Caco-2 (cell line): ENCODE measurements at regions not wholly inside any gene's neighbourhood (a gene's known extent, or its start where the extent isn't known, plus 50 kb on each side); places are given as distances from the start of the nearest gene placed in this dataset.

Source experiments
- BruUV-seq: library from RNA; stranded (reverse); fragments of 400-500 nt; replicated peaks from 2 replicates; lab custom pipeline; 2021; lab: Mats Ljungman, UMichigan
- CTCF ChIA-PET: fragments of 300-600 bp; sonication (Branson Sonifier 250); formaldehyde crosslinking; loops from one replicate; lab custom pipeline; 2022; ENCODE audit warnings: antibody characterized with exemption; lab: Charles Lee
- POLR2A ChIA-PET: fragments of 300-600 bp; sonication (Branson Sonifier 250); formaldehyde crosslinking; loops from one replicate; lab custom pipeline; 2022; ENCODE audit warnings: antibody characterized with exemption; lab: Charles Lee
- DNase-seq, 2 experiments: peaks; one replicate each; pipeline versions ENCODE4 v3.0.0 to v3.0.0-alpha.2; 2020 to 2022
- H3K27me3 ChIP-seq: replicated peaks from 2 replicates; pipeline ENCODE4 v1.6.0; 2011; ENCODE audit warnings: low read length; ENCODE audit not compliant: control insufficient read depth, insufficient read depth
- H3K36me3 ChIP-seq: 2 replicates; pipeline ENCODE4 v1.5.1; 2011; ENCODE audit warnings: low read length; ENCODE audit not compliant: control insufficient read depth, insufficient read depth
- H3K4me1 ChIP-seq: fragments of 250-450 bp; sonication (Bioruptor Pico); 2 replicates; pipeline ENCODE4 v1.5.1; 2020; ENCODE audit warnings: mild to moderate bottlenecking
- H3K4me3 ChIP-seq: 2 replicates; pipeline ENCODE4 v1.5.1; 2011; ENCODE audit warnings: low read depth, mild to moderate bottlenecking, control low read depth, low read length
- H3K9me3 ChIP-seq: fragments of 250-450 bp; sonication (Bioruptor Pico); 2 replicates; pipeline ENCODE4 v1.5.1; 2020; ENCODE audit warnings: mild to moderate bottlenecking, moderate library complexity
- H3K27ac Mint-ChIP-seq: one replicate; pipeline ENCODE4 v1.8.0; 2022; ENCODE audit warnings: mixed read lengths; ENCODE audit not compliant: unreplicated experiment
- H3K27me3 Mint-ChIP-seq: one replicate; pipeline ENCODE4 v1.8.0; 2022; ENCODE audit warnings: mixed read lengths; ENCODE audit not compliant: insufficient read depth, unreplicated experiment
- H3K36me3 Mint-ChIP-seq: one replicate; pipeline ENCODE4 v1.8.0; 2022; ENCODE audit warnings: mild to moderate bottlenecking, mixed read lengths; ENCODE audit not compliant: insufficient read depth, unreplicated experiment
- H3K4me1 Mint-ChIP-seq: one replicate; pipeline ENCODE4 v1.8.0; 2022; ENCODE audit warnings: low read depth, mixed read lengths; ENCODE audit not compliant: unreplicated experiment
- H3K4me3 Mint-ChIP-seq: one replicate; pipeline ENCODE4 v1.8.0; 2022; ENCODE audit warnings: mild to moderate bottlenecking, moderate library complexity, mixed read lengths; ENCODE audit not compliant: unreplicated experiment
- H3K9me3 Mint-ChIP-seq: one replicate; pipeline ENCODE4 v1.8.0; 2022; ENCODE audit warnings: mixed read lengths; ENCODE audit not compliant: unreplicated experiment
- CTCF ChIP-seq, 2 experiments: fragments of 200-600 bp in 1 of 2; IDR thresholded peaks; 1 replicate in 1 of 2; 2 replicates in 1 of 2; pipeline versions ENCODE4 v1.5.1 to v1.8.0; 2011 to 2022; ENCODE audit warnings: antibody characterized with exemption in 1 of 2, control low read depth in 1 of 2, inconsistent platforms in 1 of 2, low read depth in 1 of 2, low read length in 1 of 2, mild to moderate bottlenecking in 1 of 2, moderate library complexity in 1 of 2; ENCODE audit not compliant: insufficient read depth in 1 of 2, severe bottlenecking in 1 of 2, unreplicated experiment in 1 of 2
- intact Hi-C: fragments of 100-400 bp; cut with micrococcal nuclease; formaldehyde crosslinking; loops from one replicate; pipeline ENCODE4 v1.10.0; 2022; ENCODE audit not compliant: unreplicated experiment

DNA sequence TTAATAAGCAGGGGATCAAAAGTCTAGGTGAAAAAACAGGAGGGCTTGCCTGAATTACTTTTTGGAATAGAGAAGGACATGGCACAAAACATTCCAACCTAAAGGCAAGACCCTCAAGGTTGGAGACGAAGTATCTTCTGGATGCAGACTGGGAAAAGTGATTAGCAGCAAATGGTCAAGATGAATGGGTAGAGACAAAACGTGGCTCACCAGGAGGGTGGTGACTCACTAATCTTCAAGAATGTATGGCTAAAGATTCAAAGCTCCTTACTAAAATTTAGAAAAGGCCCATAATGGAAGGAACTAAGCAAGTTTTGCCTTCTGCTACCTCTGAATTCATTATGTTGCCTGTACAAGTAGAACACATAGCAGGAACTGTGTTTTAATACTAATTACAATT lies 469.5 kb upstream of the RBFOX1 start:
- Mint-ChIP-seq H3K36me3 (no peaks in the 10 kb centered on the region), H3K4me1 (no peaks in the 10 kb centered on the region), H3K27me3 (peaks cover 7% of the 10 kb centered on the region), H3K4me3 (no peak overlapping the region), H3K9me3 (no peaks in the 10 kb centered on the region), H3K27ac (no peak overlapping the region)
- no peak for DNase-seq
- no TSS peak for BruUV-seq
- Histone ChIP-seq H3K4me1 (no peaks in the 10 kb centered on the region), H3K9me3 (no peaks in the 10 kb centered on the region), H3K4me3 (no peak overlapping the region), H3K36me3 (no peaks in the 10 kb centered on the region), H3K27me3 (no peaks in the 10 kb centered on the region)
- intact Hi-C loops = no loop called here
- ChIA-PET POLR2A (no interaction called here), CTCF (no interaction called here)
- TF ChIP-seq CTCF (IDR thresholded peaks at IDR 0.05; ENCODE audit: insufficient read depth in 1 of 2, low read depth in 1 of 2, low read length in 1 of 2, severe bottlenecking in 1 of 2, unreplicated experiment in 1 of 2) = no peak

GRCh38 chr16:6861815-6862477 lies 470.7 kb upstream of the RBFOX1 start:
- TF ChIP-seq CTCF (IDR thresholded peaks at IDR 0.05; ENCODE audit: insufficient read depth in 1 of 2, low read depth in 1 of 2, low read length in 1 of 2, severe bottlenecking in 1 of 2, unreplicated experiment in 1 of 2) = no peak
- Histone ChIP-seq H3K4me1 (no peaks in the 10 kb centered on the region), H3K4me3 (no peak overlapping the region), H3K27me3 (no peaks in the 10 kb centered on the region), H3K36me3 (no peaks in the 10 kb centered on the region), H3K9me3 (no peaks in the 10 kb centered on the region)
- no TSS peak for BruUV-seq
- peaks cover 6% of the 10 kb centered on the region for H3K27me3 Mint-ChIP-seq
- no peaks in the 10 kb centered on the region for H3K36me3 Mint-ChIP-seq
- no peak overlapping the region for H3K27ac Mint-ChIP-seq
- H3K9me3 Mint-ChIP-seq = no peaks in the 10 kb centered on the region
- intact Hi-C loops = no loop called here
- DNase-seq = no peak
- CTCF ChIA-PET = no interaction called here
- POLR2A ChIA-PET = no interaction called here
- no peak overlapping the region for H3K4me3 Mint-ChIP-seq
- H3K4me1 Mint-ChIP-seq = no peaks in the 10 kb centered on the region

DNA sequence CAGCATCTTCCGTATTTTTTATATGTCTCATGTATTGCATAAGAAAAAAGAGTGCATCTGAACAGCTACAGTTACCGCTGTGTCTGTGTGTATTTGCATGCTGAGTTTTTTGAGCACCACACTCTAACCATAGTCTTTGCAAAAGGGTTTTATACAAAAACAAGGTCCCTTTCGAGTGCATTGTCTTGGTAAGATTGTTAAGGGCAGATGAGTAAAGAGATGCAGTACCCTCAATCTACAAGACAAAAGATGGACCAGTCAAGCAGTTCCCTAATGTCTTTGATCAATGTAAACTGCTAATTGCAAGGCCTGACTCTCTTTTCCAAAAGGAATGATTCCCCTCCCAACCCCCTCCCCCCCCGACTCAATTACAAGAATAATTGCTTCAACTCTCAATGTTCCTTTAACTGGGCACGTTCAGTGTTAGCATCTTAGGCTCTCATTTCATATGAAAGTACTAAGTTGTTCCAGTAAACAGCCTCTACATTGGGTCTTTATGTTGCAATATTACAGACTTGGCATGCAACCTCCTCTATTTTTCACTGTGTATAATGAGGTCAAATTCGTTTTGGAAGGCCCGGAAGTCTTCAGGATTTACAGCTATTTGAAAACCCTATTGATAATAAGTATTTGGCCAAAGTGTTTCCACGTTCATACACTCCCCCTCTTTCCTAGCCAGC lies 471.4 kb upstream of the RBFOX1 start:
- intact Hi-C loops = no loop called here
- no peaks in the 10 kb centered on the region for H3K4me1 Mint-ChIP-seq
- no peak overlapping the region for H3K4me3 Mint-ChIP-seq
- H3K27ac Mint-ChIP-seq = no peak overlapping the region
- Histone ChIP-seq H3K4me1 (no peaks in the 10 kb centered on the region), H3K4me3 (no peak overlapping the region), H3K9me3 (no peaks in the 10 kb centered on the region), H3K27me3 (no peaks in the 10 kb centered on the region), H3K36me3 (no peaks in the 10 kb centered on the region)
- no peak for TF ChIP-seq CTCF (IDR thresholded peaks at IDR 0.05; ENCODE audit: insufficient read depth in 1 of 2, low read depth in 1 of 2, low read length in 1 of 2, severe bottlenecking in 1 of 2, unreplicated experiment in 1 of 2)
- ChIA-PET POLR2A (no interaction called here), CTCF (no interaction called here)
- H3K36me3 Mint-ChIP-seq = no peaks in the 10 kb centered on the region
- no peaks in the 10 kb centered on the region for H3K9me3 Mint-ChIP-seq
- H3K27me3 Mint-ChIP-seq = peaks cover 10% of the 10 kb centered on the region
- DNase-seq = no peak
- no TSS peak for BruUV-seq
